GM12878 (cell line): ENCODE measurements at regions not wholly inside any gene's neighbourhood (a gene's known extent, or its start where the extent isn't known, plus 50 kb on each side); places are given as distances from the start of the nearest gene placed in this dataset.

ENCODE experiments used
- ASH2L ChIP-seq: fragments of 300-600, 200-600 bp; sonication (generic); IDR thresholded peaks from 2 replicates; pipeline ENCODE4 v1.6.1; 2017; ENCODE audit warnings: low read depth, mild to moderate bottlenecking, borderline replicate concordance
- ATF7 ChIP-seq: fragments of 450-650 bp; IDR thresholded peaks from 2 replicates; pipeline ENCODE4 v1.6.1; 2016; ENCODE audit warnings: low read depth, mild to moderate bottlenecking
- BRCA1 ChIP-seq: IDR thresholded peaks from 2 replicates; pipeline ENCODE4 v1.6.1; 2011; ENCODE audit warnings: low read depth, low read length, improper control_type of control experiment
- CBX5 ChIP-seq: sonication (generic); IDR thresholded peaks from 2 replicates; pipeline ENCODE4 v1.6.1; 2016; ENCODE audit warnings: low read depth, moderate library complexity, mild to moderate bottlenecking, inconsistent platforms
- CHD4 ChIP-seq: fragments of 200-600 bp; sonication (generic); IDR thresholded peaks from 2 replicates; pipeline ENCODE4 v1.6.1; 2016; ENCODE audit warnings: mild to moderate bottlenecking
- CREB1 ChIP-seq: IDR thresholded peaks from 2 replicates; pipeline ENCODE4 v1.6.1; 2012; ENCODE audit warnings: low read depth, mild to moderate bottlenecking, inconsistent platforms
- POU2F2 ChIP-seq: IDR thresholded peaks from 3 replicates; pipeline ENCODE4 v1.6.1; 2011; ENCODE audit warnings: low read depth, mild to moderate bottlenecking, low read length, borderline replicate concordance
- SPI1 ChIP-seq: IDR thresholded peaks from 2 replicates; pipeline ENCODE4 v1.6.1; 2011; ENCODE audit warnings: low read depth, mild to moderate bottlenecking, low read length, moderate library complexity, borderline replicate concordance; ENCODE audit not compliant: insufficient read depth
- TBL1XR1 ChIP-seq: IDR thresholded peaks from 2 replicates; pipeline ENCODE4 v1.6.1; 2012; ENCODE audit warnings: low read depth, low read length, improper control_type of control experiment
- TF ChIP-seq, protein P1 (sequence below): IDR thresholded peaks from 2 replicates; pipeline ENCODE4 v1.6.1; 2012; ENCODE audit warnings: improper control_type of control experiment, low read depth, low read length; ENCODE audit not compliant: insufficient replicate concordance

DNA sequence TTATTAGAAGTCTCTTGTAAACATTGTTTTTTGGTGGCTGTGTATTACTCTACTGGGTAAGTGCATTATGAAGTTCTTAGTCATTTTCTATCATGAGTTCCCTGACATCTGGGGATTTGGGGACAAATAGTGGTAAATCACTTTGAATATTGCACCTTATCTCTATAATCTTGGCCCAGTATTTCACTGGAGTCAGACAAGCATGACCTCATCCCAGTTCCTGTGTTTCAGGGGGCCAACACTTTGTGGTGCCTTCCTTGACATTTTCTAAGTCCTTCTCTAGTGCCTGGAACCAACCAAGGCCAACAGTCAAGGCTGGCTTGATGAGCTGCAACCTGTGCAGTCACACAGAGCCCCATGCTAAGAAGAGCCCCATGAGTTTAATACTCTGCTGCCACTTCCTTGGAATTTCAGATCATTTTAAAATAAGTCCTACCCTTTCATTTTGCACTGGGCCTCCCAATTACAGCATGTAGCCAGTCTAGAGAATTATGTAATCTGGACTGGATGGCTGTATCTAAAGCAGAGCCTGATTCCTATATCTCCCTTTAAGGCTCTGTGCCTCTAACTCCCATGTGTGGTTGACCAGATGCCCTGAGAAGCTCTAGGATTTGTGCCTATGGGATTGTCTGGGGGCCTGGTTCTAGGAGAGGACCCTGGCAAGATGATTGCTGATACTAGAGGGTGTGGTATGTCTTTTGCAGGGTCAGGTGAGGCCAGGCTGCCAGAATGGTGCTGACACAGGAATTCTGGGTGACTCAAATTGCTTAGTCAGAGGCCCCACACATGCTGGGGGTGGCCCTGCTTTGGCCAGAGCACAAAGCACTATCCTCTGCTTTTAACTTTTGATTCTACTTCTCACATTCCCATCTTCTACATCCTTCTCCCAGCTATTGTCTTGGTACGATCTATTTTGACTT is 319.6 kb upstream of the TBC1D5 start (continued):
- TF ChIP-seq CREB1, result no peak
- no peak for TF ChIP-seq CBX5
- no peak for TF ChIP-seq SPI1
- TF ChIP-seq, protein P1, sequence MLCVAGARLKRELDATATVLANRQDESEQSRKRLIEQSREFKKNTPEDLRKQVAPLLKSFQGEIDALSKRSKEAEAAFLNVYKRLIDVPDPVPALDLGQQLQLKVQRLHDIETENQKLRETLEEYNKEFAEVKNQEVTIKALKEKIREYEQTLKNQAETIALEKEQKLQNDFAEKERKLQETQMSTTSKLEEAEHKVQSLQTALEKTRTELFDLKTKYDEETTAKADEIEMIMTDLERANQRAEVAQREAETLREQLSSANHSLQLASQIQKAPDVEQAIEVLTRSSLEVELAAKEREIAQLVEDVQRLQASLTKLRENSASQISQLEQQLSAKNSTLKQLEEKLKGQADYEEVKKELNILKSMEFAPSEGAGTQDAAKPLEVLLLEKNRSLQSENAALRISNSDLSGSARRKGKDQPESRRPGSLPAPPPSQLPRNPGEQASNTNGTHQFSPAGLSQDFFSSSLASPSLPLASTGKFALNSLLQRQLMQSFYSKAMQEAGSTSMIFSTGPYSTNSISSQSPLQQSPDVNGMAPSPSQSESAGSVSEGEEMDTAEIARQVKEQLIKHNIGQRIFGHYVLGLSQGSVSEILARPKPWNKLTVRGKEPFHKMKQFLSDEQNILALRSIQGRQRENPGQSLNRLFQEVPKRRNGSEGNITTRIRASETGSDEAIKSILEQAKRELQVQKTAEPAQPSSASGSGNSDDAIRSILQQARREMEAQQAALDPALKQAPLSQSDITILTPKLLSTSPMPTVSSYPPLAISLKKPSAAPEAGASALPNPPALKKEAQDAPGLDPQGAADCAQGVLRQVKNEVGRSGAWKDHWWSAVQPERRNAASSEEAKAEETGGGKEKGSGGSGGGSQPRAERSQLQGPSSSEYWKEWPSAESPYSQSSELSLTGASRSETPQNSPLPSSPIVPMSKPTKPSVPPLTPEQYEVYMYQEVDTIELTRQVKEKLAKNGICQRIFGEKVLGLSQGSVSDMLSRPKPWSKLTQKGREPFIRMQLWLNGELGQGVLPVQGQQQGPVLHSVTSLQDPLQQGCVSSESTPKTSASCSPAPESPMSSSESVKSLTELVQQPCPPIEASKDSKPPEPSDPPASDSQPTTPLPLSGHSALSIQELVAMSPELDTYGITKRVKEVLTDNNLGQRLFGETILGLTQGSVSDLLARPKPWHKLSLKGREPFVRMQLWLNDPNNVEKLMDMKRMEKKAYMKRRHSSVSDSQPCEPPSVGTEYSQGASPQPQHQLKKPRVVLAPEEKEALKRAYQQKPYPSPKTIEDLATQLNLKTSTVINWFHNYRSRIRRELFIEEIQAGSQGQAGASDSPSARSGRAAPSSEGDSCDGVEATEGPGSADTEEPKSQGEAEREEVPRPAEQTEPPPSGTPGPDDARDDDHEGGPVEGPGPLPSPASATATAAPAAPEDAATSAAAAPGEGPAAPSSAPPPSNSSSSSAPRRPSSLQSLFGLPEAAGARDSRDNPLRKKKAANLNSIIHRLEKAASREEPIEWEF, result no peak
- no peak for TF ChIP-seq POU2F2
- TF ChIP-seq ASH2L, result no peak
- TF ChIP-seq BRCA1, result no peak
- no peak for TF ChIP-seq TBL1XR1
- TF ChIP-seq ATF7, result no peak
- TF ChIP-seq CHD4, result no peak
- TF ChIP-seq, all 136 proteins: peak for 0
